Transverse colon (tissue), 4 donors: ENCODE measurements at regions not wholly inside any gene's neighbourhood (a gene's known extent, or its start where the extent isn't known, plus 50 kb on each side); places are given as distances from the start of the nearest gene placed in this dataset.
A peak's percentile ranks its signal among the peaks of the same experiment; 100 is the strongest.

ENCODE experiments used
- DNase-seq: peaks from one replicate; pipeline ENCODE4 v3.0.0-alpha.2; 2019
- H3K27ac ChIP-seq, 4 donors: fragments of 200-600 bp; sonication (generic); 2 replicates each; pipeline ENCODE4 v1.5.1; 2016 to 2018; ENCODE audit warnings: inconsistent platforms in 4 of 4
- H3K27me3 ChIP-seq: fragments of 200-600 bp; sonication (generic); 2 replicates; pipeline ENCODE4 v1.5.1; 2017; ENCODE audit warnings: inconsistent platforms
- H3K36me3 ChIP-seq, 4 donors: fragments of 200-600 bp; sonication (generic); 2 replicates each; pipeline ENCODE4 v1.5.1; 2017 to 2019; ENCODE audit warnings: inconsistent platforms in 4 of 4
- H3K4me1 ChIP-seq, 4 donors: fragments of 200-600 bp; sonication (generic); 2 replicates each; pipeline ENCODE4 v1.5.1; 2017 to 2020; ENCODE audit warnings: inconsistent platforms in 4 of 4
- H3K4me3 ChIP-seq, 4 donors: fragments of 200-600 bp; sonication (generic); 1 replicate in 1 of 4; 2 replicates in 3 of 4; pipeline versions ENCODE4 v1.5.1 to v1.6.1; 2017 to 2019; ENCODE audit warnings: inconsistent platforms in 4 of 4
- H3K9me3 ChIP-seq, 2 donors: fragments of 200-600 bp; sonication (generic); 2 replicates each; pipeline ENCODE4 v1.5.1; 2017 to 2019; ENCODE audit warnings: inconsistent platforms in 2 of 2
- EP300 ChIP-seq: sonication (generic); formaldehyde crosslinking; IDR thresholded peaks from one replicate; pipeline ENCODE4 v1.6.1; 2017; ENCODE audit warnings: antibody characterized with exemption, low read depth
- POLR2A ChIP-seq: fragments of 450-650 bp; IDR thresholded peaks from one replicate; pipeline ENCODE4 v1.6.1; 2016; ENCODE audit warnings: antibody characterized with exemption, mild to moderate bottlenecking, moderate library complexity
- POLR2AphosphoS5 ChIP-seq, 3 donors: sonication (generic); formaldehyde crosslinking; IDR thresholded peaks; one replicate each; pipeline ENCODE4 v1.6.1; 2016; ENCODE audit warnings: antibody characterized with exemption in 3 of 3
- WGBS, 2 donors: methylation state at CpG; one replicate each; pipeline ENCODE4 v1.1.5; 2018; ENCODE audit warnings: low coverage in 1 of 2; 5-methylcytosine and 5-hydroxymethylcytosine counted together
- in situ Hi-C, 4 donors: fragments of 200-750 bp; cut with MboI; loops; one replicate each; pipeline versions ENCODE4 v1.15.0 to v1.15.1; 2017; ENCODE audit warnings: low sequenced_read_pairs in 3 of 4, low pct_ligation_motif_present in 1 of 4, low pct_unique_long_range_greater_than_20kb in 1 of 4
- intact Hi-C: fragments of 100-400 bp; cut with DNase I; formaldehyde crosslinking; loops from one replicate; pipeline ENCODE4 v1.15.1; 2023; ENCODE audit warnings: low total_unique reads
- TF ChIP-seq, protein P1 (sequence below), 5 experiments: fragments of 200-600 bp in 3 of 5; fragments of 450-650 bp in 2 of 5; sonication (generic) in 3 of 5; IDR thresholded peaks; 1 replicate in 2 of 5; 2 replicates in 3 of 5; pipeline ENCODE4 v1.5.1; 2016 to 2017; ENCODE audit warnings: antibody characterized with exemption in 5 of 5, inconsistent platforms in 3 of 5, mild to moderate bottlenecking in 2 of 5, moderate library complexity in 1 of 5

DNA sequence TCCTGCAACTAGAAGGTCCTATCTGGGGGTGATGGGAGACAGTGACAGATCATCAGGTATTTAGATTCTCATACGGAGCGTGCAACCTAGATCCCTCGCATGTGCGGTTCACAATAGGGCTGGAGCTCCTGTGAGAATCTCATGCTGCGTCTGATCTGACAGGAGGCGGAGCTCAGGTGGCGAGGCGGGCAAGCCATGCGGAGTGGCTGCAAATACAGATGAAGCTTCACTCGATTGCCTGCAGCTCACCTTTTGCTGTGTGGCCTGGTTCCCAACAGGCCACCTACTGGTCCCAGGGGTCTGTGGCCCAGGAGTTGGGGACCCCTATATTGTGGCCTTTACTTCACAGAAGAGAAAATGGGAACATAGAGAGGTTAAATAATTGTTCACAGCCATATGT lies 200.4 kb downstream of the IRF8 start:
- Histone ChIP-seq H3K9me3 (no peaks in the 10 kb centered on the region), H3K36me3 (no peaks in the 10 kb centered on the region), H3K27ac (no peak overlapping the region), H3K27me3 (no peaks in the 10 kb centered on the region), H3K4me1 (peaks cover 0 to 18% (median 6%) of the 10 kb centered on the region in 4 donors), H3K4me3 (no peak overlapping the region)
- in situ Hi-C loops = no loop called here
- WGBS, 2 donors = 82 to 83% methylated on average over 4 to 10 of the region's 10 CpGs
- TF ChIP-seq POLR2AphosphoS5 (IDR thresholded peaks at IDR 0.05) = no peak
- TF ChIP-seq EP300 = no peak
- TF ChIP-seq, protein P1, sequence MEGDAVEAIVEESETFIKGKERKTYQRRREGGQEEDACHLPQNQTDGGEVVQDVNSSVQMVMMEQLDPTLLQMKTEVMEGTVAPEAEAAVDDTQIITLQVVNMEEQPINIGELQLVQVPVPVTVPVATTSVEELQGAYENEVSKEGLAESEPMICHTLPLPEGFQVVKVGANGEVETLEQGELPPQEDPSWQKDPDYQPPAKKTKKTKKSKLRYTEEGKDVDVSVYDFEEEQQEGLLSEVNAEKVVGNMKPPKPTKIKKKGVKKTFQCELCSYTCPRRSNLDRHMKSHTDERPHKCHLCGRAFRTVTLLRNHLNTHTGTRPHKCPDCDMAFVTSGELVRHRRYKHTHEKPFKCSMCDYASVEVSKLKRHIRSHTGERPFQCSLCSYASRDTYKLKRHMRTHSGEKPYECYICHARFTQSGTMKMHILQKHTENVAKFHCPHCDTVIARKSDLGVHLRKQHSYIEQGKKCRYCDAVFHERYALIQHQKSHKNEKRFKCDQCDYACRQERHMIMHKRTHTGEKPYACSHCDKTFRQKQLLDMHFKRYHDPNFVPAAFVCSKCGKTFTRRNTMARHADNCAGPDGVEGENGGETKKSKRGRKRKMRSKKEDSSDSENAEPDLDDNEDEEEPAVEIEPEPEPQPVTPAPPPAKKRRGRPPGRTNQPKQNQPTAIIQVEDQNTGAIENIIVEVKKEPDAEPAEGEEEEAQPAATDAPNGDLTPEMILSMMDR (IDR thresholded peaks at IDR 0.05) = no peak
- no peak for TF ChIP-seq POLR2A
- intact Hi-C loops = no loop called here
- DNase-seq = no peak

DNA sequence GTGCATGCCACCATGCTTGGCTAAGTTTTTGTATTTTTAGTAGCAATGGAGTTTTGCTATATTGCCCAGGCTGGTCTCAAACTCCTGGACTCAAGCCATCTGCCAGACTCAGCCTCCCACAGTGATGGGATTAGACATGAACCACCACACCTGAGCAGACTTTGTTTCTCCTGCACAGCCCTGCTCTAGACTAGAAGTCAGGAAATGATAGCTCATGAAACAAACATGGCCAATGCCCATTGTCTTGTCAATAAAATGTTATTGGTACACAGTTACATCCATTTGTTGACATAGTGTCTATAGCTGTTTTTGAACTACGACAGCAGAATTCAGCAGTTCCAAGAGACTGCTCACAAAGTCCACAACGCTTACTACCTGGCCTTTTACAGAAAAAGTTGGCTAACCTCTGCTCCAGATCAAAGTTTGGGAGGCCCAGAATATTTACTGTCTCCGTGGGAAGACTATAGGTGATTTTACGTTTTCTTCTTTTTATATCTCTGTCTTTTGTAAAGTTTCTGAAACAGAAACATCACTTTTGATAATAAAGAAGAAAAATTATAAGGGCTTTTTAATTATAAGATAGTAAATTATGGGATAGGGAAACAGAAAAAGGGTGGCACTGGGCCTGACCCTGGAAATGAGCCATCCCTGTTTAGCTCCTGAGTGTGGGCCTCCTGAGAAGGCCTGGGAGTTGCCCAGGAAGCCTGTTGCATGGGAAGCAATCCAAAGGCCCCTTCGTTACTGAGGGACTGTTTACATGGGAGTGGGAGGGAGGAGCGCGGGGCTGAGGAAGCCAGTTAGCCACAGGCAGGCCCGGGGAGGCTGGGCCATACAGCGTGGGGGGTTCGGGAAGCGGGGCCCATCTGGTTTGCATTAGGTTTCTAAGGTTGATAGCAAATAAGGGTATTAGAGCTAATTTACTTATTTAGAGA lies 201.5 kb downstream of the IRF8 start:
- intact Hi-C loops (no loop called here), in situ Hi-C loops (no loop called here)
- H3K4me1 ChIP-seq = peaks cover 0 to 18% (median 6%) of the 10 kb centered on the region in 4 donors
- DNase-seq = no peak
- H3K4me3 ChIP-seq = no peak overlapping the region
- TF ChIP-seq POLR2AphosphoS5 (IDR thresholded peaks at IDR 0.05) (no peak), EP300 (no peak)
- TF ChIP-seq, protein P1 (IDR thresholded peaks at IDR 0.05) = no peak
- no peaks in the 10 kb centered on the region for H3K36me3 ChIP-seq
- no peaks in the 10 kb centered on the region for H3K27me3 ChIP-seq
- no peaks in the 10 kb centered on the region for H3K9me3 ChIP-seq
- 39% methylated on average over 5 to 11 of the region's 11 CpGs for WGBS, 2 donors
- peak overlapping the region in 3 of 4 donors; percentile 10 to 26 (median 19) for H3K27ac ChIP-seq

DNA sequence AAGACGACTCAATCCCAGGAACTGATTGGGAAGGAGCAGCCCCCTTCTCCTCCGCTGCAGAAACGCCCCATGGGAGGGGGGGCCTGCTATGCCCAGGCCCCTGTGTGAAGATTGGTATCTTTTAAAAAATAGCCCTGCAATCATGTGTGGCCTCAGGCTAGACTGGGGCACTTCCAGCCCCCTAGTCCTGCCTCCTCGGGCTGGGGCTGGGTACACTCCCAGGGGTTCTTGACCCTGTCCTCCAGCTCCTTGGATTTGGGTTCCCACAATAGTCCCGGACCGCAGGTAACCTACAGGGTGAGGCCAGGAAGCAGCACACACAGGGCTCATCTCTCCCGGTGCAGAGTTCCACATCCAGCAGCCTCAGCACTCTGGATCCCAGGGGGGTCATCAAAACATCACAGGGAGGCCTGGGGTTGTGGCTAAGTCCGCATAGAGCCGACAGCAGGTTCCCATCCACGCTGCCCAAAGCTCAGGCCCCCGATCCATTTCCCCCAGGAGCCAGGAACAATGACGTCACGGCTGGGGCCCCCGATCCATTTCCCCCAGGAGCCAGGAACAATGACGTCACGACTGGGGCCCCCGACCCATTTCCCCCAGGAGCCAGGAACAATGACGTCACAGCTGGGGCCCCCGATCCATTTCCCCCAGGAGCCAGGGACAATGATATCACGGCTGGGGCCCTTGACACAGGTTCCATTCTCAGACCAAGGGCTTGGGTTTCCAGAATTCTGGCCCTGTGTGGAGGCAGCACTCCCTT lies 202.4 kb downstream of the IRF8 start:
- Histone ChIP-seq H3K4me1 (peaks cover 0 to 18% (median 6%) of the 10 kb centered on the region in 4 donors), H3K27me3 (no peaks in the 10 kb centered on the region), H3K9me3 (no peaks in the 10 kb centered on the region), H3K4me3 (no peak overlapping the region), H3K36me3 (no peaks in the 10 kb centered on the region), H3K27ac (peak overlapping the region in 3 of 4 donors; percentile 10 to 26 (median 19))
- 69% methylated on average over 19 of the region's 20 CpGs; no CpG with 5 or more reads in 1 of the 2 donors for WGBS, 2 donors
- in situ Hi-C loops = no loop called here
- intact Hi-C loops = no loop called here
- TF ChIP-seq POLR2AphosphoS5 (IDR thresholded peaks at IDR 0.05) (no peak), EP300 (no peak)
- TF ChIP-seq, protein P1 (IDR thresholded peaks at IDR 0.05) = no peak
- DNase-seq = no peak

DNA sequence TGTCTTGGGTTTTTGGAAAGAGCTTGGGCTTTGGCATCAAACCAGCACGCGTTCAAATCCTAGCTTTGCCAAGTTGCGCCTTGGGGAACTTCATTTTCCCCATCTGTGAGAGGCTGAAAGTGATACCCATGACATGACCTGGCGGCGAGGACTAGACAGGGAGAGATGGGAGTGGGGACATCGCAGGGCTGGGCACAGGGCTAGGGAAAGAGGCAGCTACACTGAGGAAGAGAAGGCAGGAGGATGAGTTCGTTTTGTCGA lies 202.9 kb downstream of the IRF8 start:
- 65 to 77% methylated on average over 2 to 8 of the region's 8 CpGs for WGBS, 2 donors
- H3K27ac ChIP-seq = no peak overlapping the region
- in situ Hi-C loops (no loop called here), intact Hi-C loops (no loop called here)
- H3K4me3 ChIP-seq = no peak overlapping the region
- no peaks in the 10 kb centered on the region for H3K9me3 ChIP-seq
- no peak for DNase-seq
- peaks cover 0 to 18% (median 6%) of the 10 kb centered on the region in 4 donors for H3K4me1 ChIP-seq
- H3K36me3 ChIP-seq = no peaks in the 10 kb centered on the region
- TF ChIP-seq POLR2AphosphoS5 (IDR thresholded peaks at IDR 0.05) = no peak
- TF ChIP-seq, protein P1 (IDR thresholded peaks at IDR 0.05) = no peak
- no peak for TF ChIP-seq POLR2A
- TF ChIP-seq EP300 = no peak
- no peaks in the 10 kb centered on the region for H3K27me3 ChIP-seq
